Activated CD4-positive, alpha-beta T cell treated with anti-CD3 and anti-CD28 coated beads, Interleukin-2, amount 50 U/mL, for 16 hours (primary cell): ENCODE measurements at regions not wholly inside any gene's neighbourhood (a gene's known extent, or its start where the extent isn't known, plus 50 kb on each side); places are given as distances from the start of the nearest gene placed in this dataset.

Experiments used
- DNase-seq: peaks from one replicate; pipeline ENCODE4 v3.0.0-alpha.2; 2020

GRCh38 chr2:241924069-241924908 is 54.8 kb downstream of the RTP5 start:
- DNase-seq = peak; percentile 24

- DNase-seq = no peak
These were observed 55.4 kb downstream of the RTP5 start for GRCh38 chr2:241924909-241925250.

GRCh38 chr2:241925277-241925676 is 55.7 kb downstream of the RTP5 start:
- DNase-seq = no peak

GRCh38 chr2:241925821-241926441 is 56.4 kb downstream of the RTP5 start:
- DNase-seq = no peak

GRCh38 chr2:241926541-241927311 is 57.2 kb downstream of the RTP5 start:
- DNase-seq = no peak

- DNase-seq = no peak
These were observed 60.3 kb downstream of the RTP5 start for GRCh38 chr2:241929551-241930490.

- DNase-seq = no peak
These were observed 61.8 kb downstream of the RTP5 start for GRCh38 chr2:241931084-241931975.

GRCh38 chr2:241931976-241932898 is 62.7 kb downstream of the RTP5 start:
- no peak for DNase-seq

GRCh38 chr2:241932899-241933178 is 63.3 kb downstream of the RTP5 start:
- DNase-seq = no peak

- peak; percentile 26 for DNase-seq
These were observed 63.8 kb downstream of the RTP5 start for GRCh38 chr2:241933179-241933911.

- peak; percentile 12 for DNase-seq
These were observed 65.8 kb downstream of the RTP5 start for GRCh38 chr2:241935314-241935713.

- no peak for DNase-seq
These were observed 66.2 kb downstream of the RTP5 start for GRCh38 chr2:241935774-241936173.

GRCh38 chr2:241936457-241937133 is 67.1 kb downstream of the RTP5 start:
- DNase-seq = no peak

- DNase-seq = no peak
These were observed 67.8 kb downstream of the RTP5 start for GRCh38 chr2:241937297-241937696.

- DNase-seq = no peak
These were observed 70.0 kb downstream of the RTP5 start for GRCh38 chr2:241939541-241939940.

- DNase-seq = no peak
These were observed 70.8 kb downstream of the RTP5 start for GRCh38 chr2:241940329-241940728.

GRCh38 chr2:241941691-241942301 is 72.3 kb downstream of the RTP5 start:
- no peak for DNase-seq

- DNase-seq = no peak
These were observed 73.1 kb downstream of the RTP5 start for GRCh38 chr2:241942416-241943208.
